ENCODE measurements at regions not wholly inside any gene's neighbourhood (a gene's known extent, or its start where the extent isn't known, plus 50 kb on each side); places are given as distances from the start of the nearest gene placed in this dataset.

- intact Hi-C loops (cut with DNase I; ENCODE audit: low total_unique reads): no loop called here
- WGBS, 2 donors: 83 to 85% methylated on average over 8 of the region's 8 CpGs
These were observed 156.1 kb downstream of the PTCSC3 start for GRCh38 chr14:36020120-36021029.

GRCh38 chr14:36019126-36019525 is 157.4 kb downstream of the PTCSC3 start:
- 83 to 87% methylated on average over 5 of the region's 5 CpGs for WGBS, 2 donors
- Histone ChIP-seq H3K27ac (no peak overlapping the region), H3K36me3 (ENCODE audit: low read depth, missing control alignments) (no peaks in the 10 kb centered on the region), H3K4me3 (no peak overlapping the region), H3K9me3 (no peaks in the 10 kb centered on the region), H3K4me1 (no peaks in the 10 kb centered on the region), H3K27me3 (no peaks in the 10 kb centered on the region)
- TF ChIP-seq POLR2A (IDR thresholded peaks at IDR 0.05) (no peak), CTCF (IDR thresholded peaks at IDR 0.05) (no peak)
- no peak for DNase-seq
- intact Hi-C loops (cut with DNase I; ENCODE audit: low total_unique reads): no loop called here

More at GRCh38 chr14:36020120-36021029, 156.1 kb downstream of the PTCSC3 start:
- DNase-seq: no peak
- no peak for TF ChIP-seq CTCF (IDR thresholded peaks at IDR 0.05)
- no peak for TF ChIP-seq POLR2A (IDR thresholded peaks at IDR 0.05)
- no peaks in the 10 kb centered on the region for H3K36me3 ChIP-seq (ENCODE audit: low read depth, missing control alignments)
- no peaks in the 10 kb centered on the region for H3K4me1 ChIP-seq
- H3K27me3 ChIP-seq: no peaks in the 10 kb centered on the region
- no peak overlapping the region for H3K4me3 ChIP-seq
- no peaks in the 10 kb centered on the region for H3K9me3 ChIP-seq
- H3K27ac ChIP-seq: no peak overlapping the region

- WGBS, 2 donors: 79 to 92% methylated on average over 3 to 9 of the region's 9 CpGs
- Histone ChIP-seq H3K36me3 (ENCODE audit: low read depth, missing control alignments) (no peaks in the 10 kb centered on the region), H3K4me1 (no peaks in the 10 kb centered on the region), H3K27ac (no peak overlapping the region), H3K27me3 (no peaks in the 10 kb centered on the region), H3K4me3 (no peak overlapping the region), H3K9me3 (no peaks in the 10 kb centered on the region)
- intact Hi-C loops (cut with DNase I; ENCODE audit: low total_unique reads): no loop called here
- DNase-seq: no peak
- TF ChIP-seq POLR2A (IDR thresholded peaks at IDR 0.05): no peak
- no peak for TF ChIP-seq CTCF (IDR thresholded peaks at IDR 0.05)
These were observed 162.3 kb downstream of the PTCSC3 start for GRCh38 chr14:36014236-36014635.

- Histone ChIP-seq H3K9me3 (no peaks in the 10 kb centered on the region), H3K27ac (no peak overlapping the region), H3K27me3 (no peaks in the 10 kb centered on the region), H3K4me1 (no peaks in the 10 kb centered on the region), H3K36me3 (ENCODE audit: low read depth, missing control alignments) (no peaks in the 10 kb centered on the region), H3K4me3 (no peak overlapping the region)
- 83 to 89% methylated on average over 3 of the region's 3 CpGs for WGBS, 2 donors
- TF ChIP-seq CTCF (IDR thresholded peaks at IDR 0.05): no peak
- TF ChIP-seq POLR2A (IDR thresholded peaks at IDR 0.05): no peak
- intact Hi-C loops (cut with DNase I; ENCODE audit: low total_unique reads): no loop called here
- no peak for DNase-seq
These were observed 163.0 kb downstream of the PTCSC3 start for GRCh38 chr14:36013483-36013882.

- intact Hi-C loops (cut with DNase I; ENCODE audit: low total_unique reads): no loop called here
- no peak for DNase-seq
- WGBS, 2 donors: 45 to 52% methylated on average over 5 to 7 of the region's 7 CpGs
- Histone ChIP-seq H3K36me3 (ENCODE audit: low read depth, missing control alignments) (no peaks in the 10 kb centered on the region), H3K27me3 (no peaks in the 10 kb centered on the region), H3K27ac (no peak overlapping the region), H3K4me1 (no peaks in the 10 kb centered on the region), H3K4me3 (no peak overlapping the region), H3K9me3 (no peaks in the 10 kb centered on the region)
- TF ChIP-seq POLR2A (IDR thresholded peaks at IDR 0.05): no peak
- no peak for TF ChIP-seq CTCF (IDR thresholded peaks at IDR 0.05)
These were observed 163.9 kb downstream of the PTCSC3 start for GRCh38 chr14:36012621-36013020.
